ENCODE measurements at regions not wholly inside any gene's neighbourhood (a gene's known extent, or its start where the extent isn't known, plus 50 kb on each side); places are given as distances from the start of the nearest gene placed in this dataset.

DNA sequence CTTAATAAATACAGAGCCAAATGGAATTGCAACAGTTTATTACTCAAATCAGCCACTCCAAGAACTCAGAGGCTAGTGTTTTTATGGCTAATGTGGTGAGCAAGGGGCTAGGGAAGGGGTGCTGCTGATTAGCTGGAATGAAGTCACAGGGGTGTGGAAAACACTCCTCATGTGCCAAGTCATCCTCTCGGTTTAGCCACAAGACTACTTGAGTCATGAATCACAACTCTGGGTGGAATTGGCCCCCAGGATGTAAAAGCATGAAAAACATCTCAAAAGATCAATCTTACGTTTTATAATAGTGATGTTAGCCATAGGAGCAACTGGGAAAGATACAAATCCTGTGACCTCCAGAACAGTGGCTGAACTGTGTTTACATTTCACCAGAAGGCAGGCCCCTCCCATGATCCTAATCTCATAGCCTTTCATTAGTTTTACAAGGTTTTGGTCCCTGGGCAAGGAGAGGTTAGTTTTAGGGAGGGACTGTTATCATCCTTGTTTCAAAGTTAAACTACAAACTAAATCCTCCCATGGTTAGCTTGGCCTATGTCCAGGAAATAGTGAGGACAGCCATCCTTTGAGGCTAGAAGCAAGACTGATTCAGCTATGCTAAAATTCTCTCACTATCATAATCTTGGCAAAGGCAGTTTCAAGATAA, 2020.1 kb upstream of the PCDH20 start:
- DNase-seq (ENCODE audit: low read depth) = peak; percentile 96

DNA sequence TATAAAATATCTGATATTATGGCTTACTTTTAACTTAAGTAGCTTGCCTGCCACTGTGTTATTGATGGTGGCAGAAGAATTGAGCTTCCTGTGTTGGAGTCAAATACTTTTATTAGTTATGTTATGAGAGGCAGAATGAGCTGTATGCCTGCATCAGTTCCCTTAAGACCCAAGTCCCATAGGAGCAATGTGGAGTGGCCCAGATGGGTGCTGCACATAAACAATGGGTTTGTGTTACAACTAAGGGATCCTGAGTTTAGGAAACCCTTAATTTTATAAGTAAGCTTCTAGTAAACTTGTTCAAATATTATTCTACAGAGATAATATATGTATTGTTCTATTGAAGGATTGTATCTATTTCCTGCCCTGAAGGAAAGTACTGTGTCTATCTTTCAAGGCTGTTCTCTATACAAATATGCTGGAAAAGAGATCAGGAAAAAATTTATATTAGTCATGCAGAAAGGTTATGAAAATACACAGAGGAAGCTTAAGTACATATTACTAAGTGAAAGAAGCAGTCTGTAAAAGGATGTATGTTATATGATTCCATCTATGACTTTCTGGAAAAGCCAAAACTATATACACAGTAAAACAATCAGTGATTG, 2018.0 kb upstream of the PCDH20 start:
- no peak for DNase-seq (ENCODE audit: low read depth)

DNA sequence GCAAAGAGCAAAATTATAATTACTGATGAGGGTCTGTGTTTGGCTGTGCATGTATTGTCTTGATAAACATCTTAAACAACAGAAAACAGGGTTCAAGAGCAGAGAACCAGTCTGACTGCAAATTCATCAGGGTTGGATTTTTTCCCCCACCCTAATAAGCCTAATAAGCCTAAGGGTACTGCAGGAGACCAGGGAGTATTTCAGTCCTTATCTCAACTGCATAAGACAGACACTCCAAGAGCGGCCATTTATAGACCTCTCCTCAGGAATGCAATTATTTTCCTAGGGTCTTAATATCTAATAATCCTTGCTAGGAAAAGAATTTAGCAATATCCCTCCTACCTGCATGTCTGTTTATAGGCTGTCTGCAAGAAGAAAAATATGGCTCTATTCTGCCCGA, 2011.5 kb upstream of the PCDH20 start:
- no peak for DNase-seq (ENCODE audit: low read depth)

DNA sequence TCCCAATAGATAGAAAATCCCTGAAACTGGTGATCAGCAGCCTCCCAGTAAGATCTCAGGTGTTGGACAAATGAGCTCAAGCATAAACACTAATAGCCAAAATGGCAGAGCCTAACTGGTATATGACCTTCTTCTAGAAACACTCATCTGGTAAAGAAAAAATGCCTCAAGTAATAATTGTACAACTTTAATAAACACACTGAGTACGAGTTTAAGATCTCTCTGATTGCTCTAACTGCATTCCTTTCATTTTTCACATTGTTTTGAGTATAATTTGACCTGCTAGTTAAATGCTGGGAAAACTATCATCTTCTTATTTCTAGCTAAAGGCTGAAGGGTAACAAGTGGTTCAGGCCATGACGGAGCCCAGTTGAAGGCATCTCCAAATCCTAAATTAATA, 2009.5 kb upstream of the PCDH20 start:
- peak; percentile 11 for DNase-seq (ENCODE audit: low read depth)

DNA sequence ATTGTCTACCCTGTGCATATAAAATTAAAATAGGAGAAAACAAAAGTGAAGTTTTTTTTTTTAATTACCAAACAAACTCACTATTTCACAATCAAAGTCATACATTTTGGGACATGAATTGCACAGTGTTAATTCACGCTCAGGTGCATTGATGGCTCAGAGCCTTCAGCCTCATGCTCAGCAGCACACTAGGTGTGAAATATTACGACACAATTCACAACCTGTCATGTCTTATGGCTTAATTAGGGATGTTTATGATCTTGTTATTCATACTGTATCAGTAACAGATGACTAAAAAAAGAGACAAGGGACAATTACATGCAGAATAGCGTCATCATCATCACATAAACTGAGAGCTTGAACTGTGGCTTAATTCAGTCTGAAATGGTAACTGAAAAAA, 2005.5 kb upstream of the PCDH20 start:
- DNase-seq (ENCODE audit: low read depth) = no peak

DNA sequence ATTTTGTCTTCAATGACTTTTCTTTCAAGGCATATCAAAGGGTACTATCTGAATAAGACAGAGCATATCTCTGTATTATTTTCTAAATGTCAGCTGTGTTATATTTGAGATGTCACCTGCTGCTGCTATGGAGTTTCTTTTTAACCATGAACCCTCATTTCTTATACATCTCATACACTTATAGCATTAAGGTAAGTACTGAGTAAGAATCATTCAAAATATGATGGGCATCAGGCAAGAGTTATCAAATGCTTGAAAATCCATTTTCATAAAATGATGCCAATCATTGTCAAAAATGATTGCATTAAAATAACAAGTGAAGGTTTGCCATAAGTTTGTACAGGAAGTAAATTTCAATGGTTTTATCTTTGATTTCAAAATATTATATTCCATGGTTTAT, 2005.0 kb upstream of the PCDH20 start:
- no peak for DNase-seq (ENCODE audit: low read depth)

DNA sequence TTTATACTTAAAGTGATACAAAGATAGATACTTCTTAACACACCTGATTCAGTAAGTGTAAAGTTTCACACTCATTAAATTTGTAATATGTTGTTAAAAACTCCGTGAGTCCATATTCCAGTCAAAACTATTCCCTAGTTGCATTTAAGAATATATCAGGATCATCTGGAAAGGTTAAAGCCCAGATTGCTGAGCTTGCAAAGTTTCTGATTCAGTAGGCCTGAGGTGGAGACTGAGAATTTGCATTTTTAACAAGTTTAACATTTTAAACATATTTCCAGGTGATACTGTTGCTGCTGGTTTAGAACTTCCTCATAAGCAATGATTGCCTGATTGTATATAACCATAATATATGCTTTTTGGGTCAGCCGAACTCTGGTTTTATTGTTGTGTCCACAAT, 1998.6 kb upstream of the PCDH20 start:
- DNase-seq (ENCODE audit: low read depth) = no peak

DNA sequence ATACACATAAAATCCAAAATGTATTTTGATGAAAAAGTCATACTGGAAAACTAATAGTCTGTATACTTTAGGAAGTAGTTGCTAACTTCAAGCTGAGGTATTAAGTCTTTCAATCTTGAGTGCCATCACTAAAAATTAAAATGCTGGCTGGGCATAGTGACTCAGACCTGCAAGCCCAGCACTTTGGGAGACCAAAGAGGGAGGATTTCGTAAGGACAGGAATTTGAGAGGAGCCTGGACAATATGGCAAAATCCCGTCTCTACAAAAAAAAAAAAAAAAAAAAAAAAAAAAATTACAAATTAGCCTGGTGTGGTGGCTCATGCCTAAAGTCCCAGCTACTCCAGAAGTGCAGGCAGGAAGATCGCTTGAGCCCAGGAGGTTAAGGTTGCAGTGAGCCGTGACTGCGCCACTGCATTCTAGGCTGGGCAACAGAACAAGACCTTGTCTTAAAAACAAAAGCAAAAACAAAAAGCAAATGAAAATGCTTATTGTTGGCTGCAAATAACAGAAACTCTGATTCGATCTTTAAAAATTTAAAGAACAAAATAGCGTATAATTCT, 1994.2 kb upstream of the PCDH20 start:
- peak; percentile 26 for DNase-seq (ENCODE audit: low read depth)

DNA sequence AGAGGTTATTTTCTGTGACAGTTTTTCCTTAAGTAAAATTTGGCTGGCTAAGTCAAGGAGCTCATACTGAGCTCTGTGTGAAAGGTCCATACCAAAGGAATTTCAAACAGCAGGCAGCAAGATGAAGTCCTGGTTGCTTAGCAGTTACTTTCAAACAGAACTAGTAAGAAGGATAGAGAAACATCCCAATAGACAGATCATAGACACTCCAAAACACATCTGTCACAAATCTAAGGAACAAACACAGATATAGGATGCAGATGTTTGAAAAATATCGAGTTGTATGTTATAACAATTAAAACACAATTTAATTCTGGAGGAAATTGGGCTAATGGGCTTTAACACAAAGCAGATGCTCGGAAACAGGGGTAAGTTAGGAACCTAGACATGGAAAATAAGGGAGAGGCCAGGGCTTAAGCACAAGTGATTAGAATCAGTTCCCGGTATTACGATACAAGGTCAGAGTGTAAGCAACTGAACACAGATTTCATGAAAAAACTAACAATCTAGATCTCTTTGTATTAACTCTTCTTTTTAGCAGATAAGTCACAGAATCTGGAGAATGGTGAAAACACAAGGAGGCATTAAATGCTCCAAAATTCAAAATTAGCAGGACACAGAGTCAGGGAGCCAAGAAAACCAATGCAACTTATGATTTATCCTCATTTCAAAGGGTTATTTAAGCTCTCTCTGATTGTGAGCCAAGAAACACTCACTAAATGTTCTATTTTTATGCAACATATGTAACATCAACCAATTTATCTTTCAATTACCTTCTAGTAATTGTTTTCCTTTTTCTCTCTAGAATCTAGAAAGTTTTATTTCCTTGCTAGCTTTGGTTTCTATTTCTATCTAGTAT, 1992.9 kb upstream of the PCDH20 start:
- no peak for DNase-seq (ENCODE audit: low read depth)

DNA sequence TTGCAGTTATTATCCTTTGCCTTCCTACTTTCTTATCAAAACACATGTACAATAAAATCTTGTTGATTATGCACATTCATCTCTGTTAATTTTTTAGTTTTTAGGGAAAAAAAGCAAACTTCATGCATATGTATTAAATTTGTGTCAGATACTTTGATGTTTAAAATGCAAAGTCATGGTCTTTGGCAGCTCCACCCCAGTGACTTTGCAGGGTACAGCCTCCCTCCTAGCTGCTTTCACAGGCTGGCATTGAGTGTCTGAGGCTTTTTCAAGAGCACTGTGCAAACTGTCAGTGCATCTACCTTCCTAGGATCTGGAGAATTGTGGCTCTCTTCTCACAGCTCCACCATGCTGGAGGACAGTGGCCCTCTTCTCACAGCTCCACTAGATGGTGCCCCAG, 1988.1 kb upstream of the PCDH20 start:
- DNase-seq (ENCODE audit: low read depth) = no peak

DNA sequence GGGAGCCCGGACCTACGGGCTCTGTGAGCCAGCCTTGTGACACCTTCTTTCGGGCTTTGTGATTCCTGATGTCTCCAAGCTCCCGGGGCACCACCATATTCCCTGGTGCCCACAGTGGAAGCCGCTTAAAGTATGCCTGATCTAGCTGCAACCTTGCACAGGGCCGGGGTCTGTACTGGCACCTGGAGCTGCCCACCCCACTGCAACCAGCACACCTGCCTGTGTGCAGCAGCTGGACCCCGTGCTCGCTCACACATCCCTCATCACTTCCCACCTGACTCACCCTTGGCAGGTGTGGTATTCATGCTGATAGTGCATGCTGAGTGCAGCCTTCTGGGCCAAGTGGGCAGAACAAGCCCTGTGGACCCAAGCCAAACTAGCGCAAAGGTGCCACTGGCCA, 1981.1 kb upstream of the PCDH20 start:
- no peak for DNase-seq (ENCODE audit: low read depth)

DNA sequence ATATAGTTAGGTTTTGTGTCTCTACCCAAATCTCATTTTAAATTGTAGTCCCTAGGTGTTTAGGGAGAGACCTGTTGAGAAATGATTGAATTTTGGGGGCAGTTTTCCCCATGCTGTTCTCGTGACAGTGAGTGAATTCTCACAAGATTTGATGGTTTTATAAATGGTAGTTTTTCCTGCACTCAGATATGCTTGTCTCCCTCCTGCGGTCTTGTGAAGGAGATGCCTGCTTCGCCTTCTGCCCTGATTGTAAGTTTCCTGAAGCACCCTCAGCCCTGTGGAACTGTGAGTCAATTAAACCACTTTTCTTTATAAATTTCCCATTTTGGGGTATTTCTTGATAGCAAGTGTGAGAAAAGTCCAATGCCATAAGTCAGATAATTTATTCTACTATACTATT, 1977.5 kb upstream of the PCDH20 start:
- DNase-seq (ENCODE audit: low read depth) = peak; percentile 10

DNA sequence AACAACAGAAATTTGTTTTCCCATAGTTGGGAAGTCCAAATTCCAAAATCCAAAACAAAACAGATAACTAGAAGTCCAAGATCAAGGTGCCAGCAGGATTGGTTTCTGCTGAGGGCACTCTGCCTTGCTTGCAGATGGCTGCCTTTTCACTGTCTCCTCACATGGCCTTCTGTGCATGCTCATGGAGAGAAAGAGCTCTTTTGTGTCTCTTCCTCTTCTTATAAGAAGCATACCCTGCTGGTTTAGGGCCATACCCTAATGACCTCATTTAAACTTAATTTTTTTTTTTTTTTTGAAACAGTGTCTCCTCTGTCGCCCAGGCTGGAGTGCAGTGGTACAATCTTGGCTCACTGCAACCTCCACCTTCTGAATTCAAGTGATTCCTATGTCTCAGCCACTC, 1974.1 kb upstream of the PCDH20 start:
- no peak for DNase-seq (ENCODE audit: low read depth)

DNA sequence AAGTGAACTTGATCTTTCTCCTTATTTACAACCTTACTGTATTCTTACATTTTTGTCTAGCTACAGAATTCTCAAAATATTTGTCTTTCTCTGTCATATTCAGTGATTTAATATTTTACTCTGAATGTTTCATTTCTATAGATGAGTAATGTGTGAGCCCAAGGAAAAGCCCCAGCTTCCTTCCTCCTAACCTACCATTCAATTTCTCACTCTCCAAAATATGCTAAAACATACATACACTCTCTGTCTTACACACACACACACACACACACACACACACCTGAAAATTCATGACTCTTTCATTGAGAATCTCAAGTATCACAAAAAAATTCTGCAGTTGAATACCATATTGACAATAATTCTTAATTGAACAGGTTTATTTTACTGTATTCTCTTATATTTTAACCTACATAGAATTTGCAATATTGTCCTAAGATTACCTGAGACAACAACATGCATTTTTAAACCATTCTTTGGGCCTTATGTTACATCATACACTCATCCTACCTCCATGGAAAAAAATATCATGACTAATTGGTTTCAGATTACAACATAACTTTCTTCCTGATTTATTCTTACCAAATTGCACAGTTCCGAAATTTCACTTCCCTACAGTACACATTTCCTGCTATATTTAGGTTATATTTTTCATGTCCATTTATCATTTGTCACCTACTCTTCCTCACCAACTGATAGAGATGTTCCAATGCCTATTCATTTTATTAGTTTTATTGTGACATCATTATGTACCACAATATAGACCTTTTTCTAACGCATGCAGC, 1965.6 kb upstream of the PCDH20 start:
- DNase-seq (ENCODE audit: low read depth) = no peak

DNA sequence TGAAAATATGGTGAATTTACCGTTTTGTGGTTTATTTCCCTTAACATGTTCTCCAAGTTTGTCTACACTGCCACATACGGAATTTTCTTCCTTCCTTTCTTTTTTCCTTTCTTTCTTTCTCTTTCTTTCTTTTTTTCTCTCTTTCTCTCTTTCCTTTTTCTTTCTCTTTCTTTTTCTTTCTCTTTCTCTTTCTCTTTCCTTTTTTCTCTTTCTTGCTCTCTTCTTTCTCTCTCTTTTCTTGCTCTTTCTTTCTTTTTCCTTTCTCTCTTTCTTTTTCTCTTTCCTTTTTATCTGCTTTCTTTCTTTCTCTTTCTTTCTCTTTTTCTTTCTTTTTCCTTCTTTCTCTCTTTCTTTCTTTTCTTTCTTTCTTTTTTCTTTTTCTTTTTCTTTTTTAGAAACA, 1962.3 kb upstream of the PCDH20 start:
- no peak for DNase-seq (ENCODE audit: low read depth)

DNA sequence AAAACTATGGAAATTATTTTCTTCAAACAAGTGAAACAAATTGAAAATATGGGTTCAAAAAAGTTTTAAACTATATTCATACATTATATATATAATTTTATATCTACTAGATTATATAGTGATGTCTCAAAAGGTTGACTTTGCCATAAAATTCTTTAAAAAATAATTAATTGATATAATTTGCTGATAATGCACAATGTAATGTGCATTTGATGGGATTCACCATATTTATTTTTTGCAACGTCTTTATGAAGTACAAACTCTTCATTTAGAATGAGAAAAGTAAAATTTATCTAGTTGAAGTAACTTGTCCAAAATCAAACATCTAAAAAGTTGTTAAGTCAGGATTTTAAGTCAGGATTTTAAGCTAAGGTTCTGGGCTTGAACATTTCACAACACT, 1954.5 kb upstream of the PCDH20 start:
- no peak for DNase-seq (ENCODE audit: low read depth)

DNA sequence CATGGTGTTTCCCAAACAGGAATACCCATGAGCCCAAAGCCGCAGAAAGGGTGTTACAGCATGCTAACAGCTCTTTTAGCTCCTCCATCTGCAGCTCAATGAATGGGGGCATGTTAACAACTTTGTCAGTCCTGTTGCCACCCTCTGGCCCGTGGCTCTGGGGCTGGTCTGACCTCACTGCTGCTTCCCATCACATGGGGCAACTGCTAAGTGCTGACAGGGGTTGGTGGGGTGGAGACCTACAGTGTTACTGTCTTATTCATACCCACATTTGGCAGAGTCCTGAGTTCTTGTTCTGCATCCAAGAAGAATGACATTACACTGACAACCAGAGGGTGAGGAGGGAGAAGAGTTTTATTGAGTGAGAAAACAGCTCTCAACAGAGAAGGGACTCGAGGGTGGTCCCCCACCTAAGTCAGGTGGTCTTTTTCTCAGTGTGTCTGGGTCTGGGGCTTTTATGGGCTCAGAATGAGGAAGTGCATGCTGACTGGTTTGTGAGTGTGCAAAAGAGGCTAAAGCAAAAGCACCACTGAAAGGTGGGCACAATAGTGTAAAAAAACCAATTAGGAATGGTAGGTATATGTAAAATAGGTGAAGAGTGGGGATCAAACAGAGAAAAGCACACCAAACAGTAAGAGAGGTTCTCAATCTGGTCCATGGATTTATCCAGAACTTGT, 1952.0 kb upstream of the PCDH20 start:
- DNase-seq (ENCODE audit: low read depth) = no peak

DNA sequence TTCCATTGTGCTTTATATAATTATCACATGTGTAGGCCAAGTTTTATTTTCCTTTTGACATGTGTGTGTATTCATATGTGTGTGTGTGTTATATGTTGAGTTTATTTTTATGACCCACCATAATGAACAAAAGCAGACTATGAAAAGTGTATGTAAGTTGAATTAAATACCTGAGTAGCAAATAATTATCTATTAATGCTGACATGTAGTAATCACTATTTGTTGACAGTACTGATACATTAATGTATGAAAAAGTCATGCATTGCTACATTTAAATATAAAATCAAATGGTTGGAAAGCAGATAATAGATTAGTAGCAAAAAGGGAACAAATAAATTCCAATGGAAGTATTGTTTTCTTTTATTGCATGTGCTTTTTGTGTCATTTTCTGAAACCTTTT, 1948.5 kb upstream of the PCDH20 start:
- DNase-seq (ENCODE audit: low read depth) = no peak

DNA sequence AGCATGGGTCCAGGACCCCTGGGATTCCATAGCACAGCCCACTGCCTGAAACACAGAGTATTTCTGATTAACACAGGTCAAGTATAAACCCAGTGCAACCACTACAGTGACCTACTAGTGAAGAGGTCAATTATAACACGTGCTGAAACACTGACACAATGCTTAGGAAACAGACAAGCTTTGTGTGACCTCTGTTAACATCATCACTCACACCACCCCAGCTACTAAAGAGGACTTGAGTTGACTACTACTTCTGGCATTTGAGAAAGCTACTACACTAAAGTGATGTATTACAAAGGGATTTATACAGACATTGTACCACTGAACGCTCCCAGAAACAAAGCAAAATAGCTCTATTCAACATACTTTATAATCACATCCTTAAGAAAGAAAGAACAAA, 1935.9 kb upstream of the PCDH20 start:
- no peak for DNase-seq (ENCODE audit: low read depth)

DNA sequence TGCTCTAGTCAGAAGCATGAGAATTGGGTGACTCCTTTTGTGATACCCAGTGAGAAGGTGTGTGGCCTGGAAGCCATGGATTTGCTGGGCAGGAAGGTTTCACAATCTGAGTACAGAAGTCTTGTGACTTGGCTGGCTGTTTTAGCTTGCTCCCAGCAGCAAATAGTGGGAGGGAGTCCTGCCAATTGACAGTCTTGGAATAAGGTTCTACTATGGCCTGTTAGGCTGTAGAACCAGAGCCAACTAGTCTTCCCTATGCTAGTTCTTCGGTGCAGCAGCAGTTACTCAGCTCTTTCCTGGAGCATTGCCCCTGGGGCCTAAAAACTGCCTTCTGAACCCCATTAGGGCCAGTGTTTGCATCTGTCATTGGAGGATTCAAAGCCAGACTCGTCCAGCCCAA, 1935.4 kb upstream of the PCDH20 start:
- no peak for DNase-seq (ENCODE audit: low read depth)

DNA sequence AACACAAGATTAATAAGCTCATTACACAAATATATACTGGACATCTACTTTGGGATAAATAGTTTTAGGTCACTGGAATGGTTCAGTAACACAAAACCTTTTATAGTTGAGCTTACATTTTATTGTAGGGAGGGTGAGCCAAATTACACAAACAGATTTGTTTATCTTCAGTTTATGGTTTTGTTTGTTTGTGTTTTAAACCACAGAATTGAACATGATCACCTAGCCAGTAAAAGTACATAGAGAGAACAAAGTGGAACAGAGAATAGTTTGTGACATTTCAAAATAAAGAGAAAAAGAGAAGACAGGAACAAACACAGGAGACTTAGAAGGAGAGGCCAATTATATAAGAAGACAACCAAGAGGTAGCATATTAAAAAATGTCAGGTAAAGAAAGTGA, 1930.2 kb upstream of the PCDH20 start:
- no peak for DNase-seq (ENCODE audit: low read depth)
